ENCODE measurements at regions not wholly inside any gene's neighbourhood (a gene's known extent, or its start where the extent isn't known, plus 50 kb on each side); places are given as distances from the start of the nearest gene placed in this dataset.

GRCh38 chr5:97854871-97855762 is 672.1 kb upstream of the RIOK2 start:
- Histone ChIP-seq H3K9ac (ENCODE audit: low read depth in 1 of 2, low read length in 2 of 2) (no peak overlapping the region), H3K9me3 (ENCODE audit: control insufficient read depth in 4 of 4, low read length in 3 of 4) (peaks cover 2 to 8% (median 5%) of the 10 kb centered on the region in 4 donors), H3K4me1 (ENCODE audit: control insufficient read depth in 4 of 4, insufficient read depth in 4 of 4, low read length in 3 of 4) (no peaks in the 10 kb centered on the region), H3K27me3 (ENCODE audit: control insufficient read depth in 4 of 4, insufficient read depth in 4 of 4, low read length in 3 of 4) (no peaks in the 10 kb centered on the region), H3K4me3 (ENCODE audit: low read depth in 1 of 3, low read length in 3 of 3) (no peak overlapping the region), H3K27ac (ENCODE audit: low read depth in 1 of 2, low read length in 2 of 2) (no peak overlapping the region), H3K36me3 (ENCODE audit: control insufficient read depth in 4 of 4, insufficient read depth in 3 of 4, low read depth in 1 of 4, low read length in 3 of 4) (no peaks in the 10 kb centered on the region)
- no peak for TF ChIP-seq ZBTB33 (IDR thresholded peaks at IDR 0.05)
- TF ChIP-seq JUND (IDR thresholded peaks at IDR 0.05), result no peak
- no peak for TF ChIP-seq MAX (IDR thresholded peaks at IDR 0.05)
- no peak for TF ChIP-seq SP1 (IDR thresholded peaks at IDR 0.05)
- 79% methylated on average over 9 of the region's 9 CpGs for WGBS
- DNase-seq (ENCODE audit: low spot score), result no peak

- Histone ChIP-seq H3K9ac (ENCODE audit: low read depth in 1 of 2, low read length in 2 of 2) (no peak overlapping the region), H3K27ac (ENCODE audit: low read depth in 1 of 2, low read length in 2 of 2) (no peak overlapping the region), H3K4me1 (ENCODE audit: control insufficient read depth in 4 of 4, insufficient read depth in 4 of 4, low read length in 3 of 4) (no peaks in the 10 kb centered on the region), H3K27me3 (ENCODE audit: control insufficient read depth in 4 of 4, insufficient read depth in 4 of 4, low read length in 3 of 4) (no peaks in the 10 kb centered on the region), H3K4me3 (ENCODE audit: low read depth in 1 of 3, low read length in 3 of 3) (no peak overlapping the region), H3K9me3 (ENCODE audit: control insufficient read depth in 4 of 4, low read length in 3 of 4) (no peaks in the 10 kb centered on the region), H3K36me3 (ENCODE audit: control insufficient read depth in 4 of 4, insufficient read depth in 3 of 4, low read depth in 1 of 4, low read length in 3 of 4) (no peaks in the 10 kb centered on the region)
- no peak for TF ChIP-seq ATF3 (IDR thresholded peaks at IDR 0.05)
- no peak for TF ChIP-seq MAX (IDR thresholded peaks at IDR 0.05)
- TF ChIP-seq JUND (IDR thresholded peaks at IDR 0.05), result no peak
- no peak for TF ChIP-seq FOXA1 (IDR thresholded peaks at IDR 0.05)
- no peak for TF ChIP-seq GABPA (IDR thresholded peaks at IDR 0.05 in 1 of 2, conservative IDR thresholded peaks at IDR 0.05 in 1 of 2)
- no peak for TF ChIP-seq RXRA (IDR thresholded peaks at IDR 0.05)
- no peak for TF ChIP-seq YY1 (IDR thresholded peaks at IDR 0.05)
- TF ChIP-seq SP1 (IDR thresholded peaks at IDR 0.05), result no peak
- TF ChIP-seq ZBTB33 (IDR thresholded peaks at IDR 0.05), result no peak
- TF ChIP-seq EGR1 (IDR thresholded peaks at IDR 0.05; ENCODE audit: low read depth in 2 of 2), result no peak
- TF ChIP-seq HNF4A (conservative IDR thresholded peaks at IDR 0.05), result no peak
- WGBS, result 79% methylated on average over 2 of the region's 2 CpGs
- no peak for DNase-seq (ENCODE audit: low spot score)
Measured at GRCh38 chr5:97874491-97874890, 691.4 kb upstream of the RIOK2 start.

GRCh38 chr5:97876272-97876671 is 693.2 kb upstream of the RIOK2 start:
- 47% methylated on average over 2 of the region's 2 CpGs for WGBS
- no peak for TF ChIP-seq ATF3 (IDR thresholded peaks at IDR 0.05)
- no peak for TF ChIP-seq ZBTB33 (IDR thresholded peaks at IDR 0.05)
- no peak for TF ChIP-seq RAD21 (IDR thresholded peaks at IDR 0.05)
- no peak for TF ChIP-seq YY1 (IDR thresholded peaks at IDR 0.05)
- TF ChIP-seq MAX (IDR thresholded peaks at IDR 0.05), result no peak
- TF ChIP-seq TAF1 (conservative IDR thresholded peaks at IDR 0.05), result no peak
- TF ChIP-seq RXRA (IDR thresholded peaks at IDR 0.05), result no peak
- no peak for TF ChIP-seq HNF4G (IDR thresholded peaks at IDR 0.05)
- no peak for TF ChIP-seq HNF4A (conservative IDR thresholded peaks at IDR 0.05)
- TF ChIP-seq CTCF (IDR thresholded peaks at IDR 0.05; ENCODE audit: low read depth, low read length, missing input control), result no peak
- TF ChIP-seq FOXA1 (IDR thresholded peaks at IDR 0.05), result no peak
- no peak for TF ChIP-seq FOXA2 (IDR thresholded peaks at IDR 0.05)

More at GRCh38 chr5:97876272-97876671, 693.2 kb upstream of the RIOK2 start:
- no peaks in the 10 kb centered on the region for H3K36me3 ChIP-seq (ENCODE audit: control insufficient read depth in 4 of 4, insufficient read depth in 3 of 4, low read depth in 1 of 4, low read length in 3 of 4)
- H3K9ac ChIP-seq (ENCODE audit: low read depth in 1 of 2, low read length in 2 of 2), result no peak overlapping the region
- DNase-seq (ENCODE audit: low spot score), result no peak
- no peaks in the 10 kb centered on the region for H3K27me3 ChIP-seq (ENCODE audit: control insufficient read depth in 4 of 4, insufficient read depth in 4 of 4, low read length in 3 of 4)
- H3K27ac ChIP-seq (ENCODE audit: low read depth in 1 of 2, low read length in 2 of 2), result no peak overlapping the region
- no peak overlapping the region for H3K4me3 ChIP-seq (ENCODE audit: low read depth in 1 of 3, low read length in 3 of 3)
- H3K4me1 ChIP-seq (ENCODE audit: control insufficient read depth in 4 of 4, insufficient read depth in 4 of 4, low read length in 3 of 4), result no peaks in the 10 kb centered on the region
- H3K9me3 ChIP-seq (ENCODE audit: control insufficient read depth in 4 of 4, low read length in 3 of 4), result no peaks in the 10 kb centered on the region

Data from liver (tissue), 8 donors.